Prostate gland (tissue), 2 donors: ENCODE measurements at regions not wholly inside any gene's neighbourhood (a gene's known extent, or its start where the extent isn't known, plus 50 kb on each side); places are given as distances from the start of the nearest gene placed in this dataset.

Experiments
- DNase-seq: peaks from one replicate; pipeline ENCODE4 v3.0.0-alpha.2; 2019; ENCODE audit warnings: low spot score
- H3K27ac ChIP-seq, 2 donors: fragments of 200-600 bp; sonication (generic); 2 replicates each; pipeline ENCODE4 v1.5.1; 2017 to 2019
- H3K27me3 ChIP-seq: fragments of 200-600 bp; sonication (generic); replicated peaks from 2 replicates; pipeline ENCODE4 v1.5.1; 2019; ENCODE audit not compliant: insufficient read depth
- H3K36me3 ChIP-seq, 2 donors: fragments of 200-600 bp; sonication (generic); 1 replicate in 1 of 2; 2 replicates in 1 of 2; pipeline versions ENCODE4 v1.5.1 to v1.8.1; 2017 to 2019
- H3K4me1 ChIP-seq: fragments of 200-600 bp; sonication (generic); replicated peaks from 2 replicates; pipeline ENCODE4 v1.5.1; 2019
- H3K4me3 ChIP-seq, 2 donors: fragments of 200-600 bp; sonication (generic); 2 replicates each; pipeline ENCODE4 v1.5.1; 2017 to 2019
- H3K9me3 ChIP-seq: fragments of 200-600 bp; sonication (generic); 2 replicates; pipeline ENCODE4 v1.5.1; 2017
- CTCF ChIP-seq, 4 experiments: fragments of 200-600 bp in 2 of 4; fragments of 450-650 bp in 2 of 4; sonication (generic) in 2 of 4; IDR thresholded peaks; 1 replicate in 3 of 4; 2 replicates in 1 of 4; pipeline ENCODE4 v1.5.1; 2016 to 2019; ENCODE audit warnings: antibody characterized with exemption in 4 of 4, mild to moderate bottlenecking in 2 of 4, moderate library complexity in 2 of 4
- POLR2A ChIP-seq: fragments of 450-650 bp; IDR thresholded peaks from one replicate; pipeline ENCODE4 v1.6.1; 2016; ENCODE audit warnings: antibody characterized with exemption, mild to moderate bottlenecking
- POLR2AphosphoS5 ChIP-seq: sonication (generic); formaldehyde crosslinking; IDR thresholded peaks from one replicate; pipeline ENCODE4 v1.6.1; 2017; ENCODE audit warnings: antibody characterized with exemption
- WGBS: methylation state at CpG from one replicate; pipeline ENCODE4 v1.1.5; 2018; 5-methylcytosine and 5-hydroxymethylcytosine counted together
- intact Hi-C: fragments of 100-400 bp; cut with DNase I; formaldehyde crosslinking; loops from one replicate; pipeline ENCODE4 v1.14.2; 2022

GRCh38 chr2:13481201-13481600 lies 764.5 kb downstream of the TRIB2 start:
- DNase-seq, result no peak
- no peak for TF ChIP-seq CTCF (IDR thresholded peaks at IDR 0.05)
- TF ChIP-seq POLR2AphosphoS5, result no peak
- no peak for TF ChIP-seq POLR2A
- WGBS, result 85% methylated on average over 6 of the region's 6 CpGs
- Histone ChIP-seq H3K9me3 (no peaks in the 10 kb centered on the region), H3K4me3 (no peak overlapping the region), H3K27me3 (no peaks in the 10 kb centered on the region), H3K4me1 (no peaks in the 10 kb centered on the region), H3K36me3 (no peaks in the 10 kb centered on the region), H3K27ac (no peak overlapping the region)
- intact Hi-C loops, result no loop called here

GRCh38 chr2:13485256-13485655 lies 768.5 kb downstream of the TRIB2 start:
- 87% methylated on average over 2 of the region's 2 CpGs for WGBS
- Histone ChIP-seq H3K27me3 (no peaks in the 10 kb centered on the region), H3K9me3 (no peaks in the 10 kb centered on the region), H3K4me3 (no peak overlapping the region), H3K27ac (no peak overlapping the region), H3K36me3 (no peaks in the 10 kb centered on the region), H3K4me1 (no peaks in the 10 kb centered on the region)
- TF ChIP-seq POLR2AphosphoS5 (no peak), POLR2A (no peak), CTCF (IDR thresholded peaks at IDR 0.05) (no peak)
- intact Hi-C loops, result no loop called here
- DNase-seq, result no peak

GRCh38 chr2:13488965-13489364 lies 772.2 kb downstream of the TRIB2 start:
- no peak overlapping the region for H3K27ac ChIP-seq
- 90% methylated on average over 1 of the region's 1 CpG for WGBS
- H3K27me3 ChIP-seq, result no peaks in the 10 kb centered on the region
- no peaks in the 10 kb centered on the region for H3K9me3 ChIP-seq
- no peak for DNase-seq
- no peaks in the 10 kb centered on the region for H3K4me1 ChIP-seq
- H3K4me3 ChIP-seq, result no peak overlapping the region
- no peaks in the 10 kb centered on the region for H3K36me3 ChIP-seq
- TF ChIP-seq CTCF (IDR thresholded peaks at IDR 0.05) (no peak), POLR2A (no peak), POLR2AphosphoS5 (no peak)
- intact Hi-C loops, result no loop called here

GRCh38 chr2:13492262-13492661 lies 775.5 kb downstream of the TRIB2 start:
- Histone ChIP-seq H3K27me3 (no peaks in the 10 kb centered on the region), H3K4me1 (no peaks in the 10 kb centered on the region), H3K4me3 (no peak overlapping the region), H3K36me3 (no peaks in the 10 kb centered on the region), H3K9me3 (no peaks in the 10 kb centered on the region), H3K27ac (no peak overlapping the region)
- TF ChIP-seq POLR2A (no peak), POLR2AphosphoS5 (no peak), CTCF (IDR thresholded peaks at IDR 0.05) (no peak)
- WGBS, result 91% methylated on average over 1 of the region's 1 CpG
- DNase-seq, result no peak
- intact Hi-C loops, result no loop called here

- no peak for TF ChIP-seq CTCF (IDR thresholded peaks at IDR 0.05)
- no peak for TF ChIP-seq POLR2AphosphoS5
- TF ChIP-seq POLR2A, result no peak
- Histone ChIP-seq H3K27me3 (no peaks in the 10 kb centered on the region), H3K27ac (peak overlapping the region in 1 of 2 donors; percentile 32), H3K4me1 (no peaks in the 10 kb centered on the region), H3K4me3 (no peak overlapping the region), H3K9me3 (no peaks in the 10 kb centered on the region), H3K36me3 (no peaks in the 10 kb centered on the region)
- intact Hi-C loops, result no loop called here
- no peak for DNase-seq
- WGBS, result 66% methylated on average over 2 of the region's 2 CpGs
Measured at GRCh38 chr2:13495051-13495450, 778.3 kb downstream of the TRIB2 start.
